OCI-LY3 (cell line): ENCODE measurements at regions not wholly inside any gene's neighbourhood (a gene's known extent, or its start where the extent isn't known, plus 50 kb on each side); places are given as distances from the start of the nearest gene placed in this dataset.

Experiments used
- H2AFZ ChIP-seq: fragments of 200-600, 300-600 bp; shearing (Covaris generic); 2 replicates; pipeline ENCODE4 v1.6.0; 2014; ENCODE audit warnings: antibody characterized with exemption, low read depth, low read length
- H3K27ac ChIP-seq: fragments of 200-600, 300-600 bp; sonication (generic); 2 replicates; pipeline ENCODE4 v1.5.1; 2014; ENCODE audit warnings: mild to moderate bottlenecking, low read length, moderate library complexity, mixed read lengths
- H3K27me3 ChIP-seq: fragments of 200-600, 300-600 bp; sonication (generic); 2 replicates; pipeline ENCODE4 v1.6.1; 2014; ENCODE audit warnings: low read depth, low read length, mixed read lengths
- H3K36me3 ChIP-seq: fragments of 200-600, 300-600 bp; sonication (generic); replicated peaks from 2 replicates; pipeline ENCODE3; 2014; ENCODE audit warnings: low read depth, low read length, mixed read lengths
- H3K4me1 ChIP-seq: fragments of 300-600, 200-600 bp; sonication (generic); 2 replicates; pipeline ENCODE4 v1.6.1; 2014; ENCODE audit warnings: low read length, mixed read lengths
- H3K4me2 ChIP-seq: fragments of 200-600, 300-600 bp; sonication (generic); 2 replicates; pipeline ENCODE4 v1.6.1; 2014; ENCODE audit warnings: low read length, mixed read lengths
- H3K4me3 ChIP-seq: fragments of 300-600, 200-600 bp; sonication (generic); 2 replicates; pipeline ENCODE4 v1.5.1; 2014; ENCODE audit warnings: antibody characterized with exemption, mild to moderate bottlenecking, low read length, moderate library complexity
- H3K79me2 ChIP-seq: fragments of 300-600, 200-600 bp; shearing (Covaris generic); 2 replicates; pipeline ENCODE4 v1.6.1; 2014; ENCODE audit warnings: mild to moderate bottlenecking, low read length, mixed read lengths
- H3K9ac ChIP-seq: fragments of 300-600, 200-600 bp; shearing (Covaris generic); 2 replicates; pipeline ENCODE4 v1.6.0; 2014; ENCODE audit warnings: mild to moderate bottlenecking, low read length, moderate library complexity
- H3K9me3 ChIP-seq: fragments of 200-600, 300-600 bp; shearing (Covaris generic); 2 replicates; pipeline ENCODE4 v1.6.1; 2014; ENCODE audit warnings: low read length, mixed read lengths; ENCODE audit not compliant: insufficient read depth
- H4K20me1 ChIP-seq: fragments of 200-600, 300-600 bp; sonication (generic); 2 replicates; pipeline ENCODE4 v1.6.1; 2016; ENCODE audit warnings: low read length, mixed read lengths; ENCODE audit not compliant: insufficient read depth
- CTCF ChIP-seq: fragments of 200-600, 300-600 bp; sonication (generic); IDR thresholded peaks from 2 replicates; pipeline ENCODE4 v1.5.1; 2014; ENCODE audit warnings: antibody characterized with exemption, low read length, low read depth
- EZH2phosphoT487 ChIP-seq: fragments of 200-600 bp; shearing (Covaris generic); IDR thresholded peaks from 2 replicates; pipeline ENCODE4 v1.6.1; 2018; ENCODE audit warnings: antibody characterized with exemption, mixed run types, low read depth

GRCh38 chr10:78828647-78829539 lies 239.9 kb upstream of the ZMIZ1 start:
- no peak overlapping the region for H2AFZ ChIP-seq
- TF ChIP-seq CTCF (no peak), EZH2phosphoT487 (no peak)

GRCh38 chr10:78829565-78829964 lies 239.2 kb upstream of the ZMIZ1 start:
- Histone ChIP-seq H3K79me2 (no peaks in the 10 kb centered on the region), H3K4me2 (no peak overlapping the region), H3K36me3 (no peaks in the 10 kb centered on the region), H3K27ac (no peak overlapping the region), H4K20me1 (no peaks in the 10 kb centered on the region), H3K27me3 (peaks cover 4% of the 10 kb centered on the region; the same call in 1 of the 2 replicates), H3K9ac (no peak overlapping the region), H2AFZ (no peak overlapping the region), H3K4me3 (no peak overlapping the region), H3K9me3 (no peaks in the 10 kb centered on the region), H3K4me1 (no peaks in the 10 kb centered on the region)
- TF ChIP-seq EZH2phosphoT487 (no peak), CTCF (no peak)

More at GRCh38 chr10:78828647-78829539, 239.9 kb upstream of the ZMIZ1 start:
- H3K79me2 ChIP-seq: no peaks in the 10 kb centered on the region
- H4K20me1 ChIP-seq: no peaks in the 10 kb centered on the region
- no peaks in the 10 kb centered on the region for H3K36me3 ChIP-seq
- no peak overlapping the region for H3K4me3 ChIP-seq
- H3K4me2 ChIP-seq: no peak overlapping the region
- no peaks in the 10 kb centered on the region for H3K9me3 ChIP-seq
- H3K4me1 ChIP-seq: no peaks in the 10 kb centered on the region
- no peak overlapping the region for H3K9ac ChIP-seq
- H3K27me3 ChIP-seq: peaks cover 4% of the 10 kb centered on the region; the same call in 1 of the 2 replicates
- no peak overlapping the region for H3K27ac ChIP-seq

GRCh38 chr10:78830062-78830975 lies 238.4 kb upstream of the ZMIZ1 start:
- Histone ChIP-seq H3K9me3 (no peaks in the 10 kb centered on the region), H3K4me1 (no peaks in the 10 kb centered on the region), H2AFZ (no peak overlapping the region), H3K9ac (no peak overlapping the region), H3K36me3 (no peaks in the 10 kb centered on the region), H3K79me2 (no peaks in the 10 kb centered on the region), H3K4me2 (no peak overlapping the region), H4K20me1 (no peaks in the 10 kb centered on the region), H3K27me3 (peaks cover 4% of the 10 kb centered on the region; the same call in 1 of the 2 replicates), H3K4me3 (no peak overlapping the region), H3K27ac (no peak overlapping the region)
- TF ChIP-seq EZH2phosphoT487 (no peak), CTCF (no peak)

- H3K4me1 ChIP-seq: no peaks in the 10 kb centered on the region
- H3K4me2 ChIP-seq: no peak overlapping the region
- TF ChIP-seq EZH2phosphoT487: no peak
- TF ChIP-seq CTCF: no peak
- no peaks in the 10 kb centered on the region for H3K9me3 ChIP-seq
- H3K27ac ChIP-seq: no peak overlapping the region
- H3K36me3 ChIP-seq: no peaks in the 10 kb centered on the region
- H3K4me3 ChIP-seq: no peak overlapping the region
- no peaks in the 10 kb centered on the region for H3K79me2 ChIP-seq
- no peak overlapping the region for H3K9ac ChIP-seq
- no peak overlapping the region for H2AFZ ChIP-seq
- H3K27me3 ChIP-seq: peaks cover 10% of the 10 kb centered on the region; the same call in 1 of the 2 replicates
- no peaks in the 10 kb centered on the region for H4K20me1 ChIP-seq
Measured at GRCh38 chr10:78830976-78831375, 237.8 kb upstream of the ZMIZ1 start.
